ENCODE measurements at regions not wholly inside any gene's neighbourhood (a gene's known extent, or its start where the extent isn't known, plus 50 kb on each side); places are given as distances from the start of the nearest gene placed in this dataset.

GRCh38 chr11:90747057-90747456 is 524.2 kb upstream of the CHORDC1 start:
- Histone ChIP-seq H3K4me2 (ENCODE audit: low read depth, low read length) (no peak overlapping the region), H3K4me3 (ENCODE audit: insufficient read depth, low read depth, low read length) (no peak overlapping the region), H2AK9ac (replicated peaks; ENCODE audit: low read depth, low read length, poor library complexity) (no peak overlapping the region), H4K8ac (ENCODE audit: low read depth in 2 of 2, low read length in 2 of 2) (no peak overlapping the region), H3K36me3 (ENCODE audit: control insufficient read depth, insufficient read depth, low read length) (no peaks in the 10 kb centered on the region), H2BK15ac (ENCODE audit: low read depth, low read length) (no peak overlapping the region), H3K23ac (ENCODE audit: low read depth, low read length) (no peak overlapping the region), H2BK5ac (ENCODE audit: low read depth, low read length, poor library complexity, severe bottlenecking) (no peak overlapping the region), H3K27me3 (ENCODE audit: control insufficient read depth, insufficient read depth, low read length) (no peaks in the 10 kb centered on the region), H4K20me1 (ENCODE audit: insufficient read depth, low read length) (no peaks in the 10 kb centered on the region), H2AK5ac (ENCODE audit: low read depth, low read length) (no peak overlapping the region), H3K79me1 (ENCODE audit: low read depth in 1 of 2, low read length in 2 of 2) (no peaks in the 10 kb centered on the region), H2BK120ac (ENCODE audit: low read depth, low read length) (no peak overlapping the region), H4K5ac (ENCODE audit: low read depth, low read length) (no peak overlapping the region), H3K18ac (ENCODE audit: low read depth, low read length) (no peak overlapping the region), H3K4ac (ENCODE audit: low read depth, low read length) (no peak overlapping the region), H3K56ac (ENCODE audit: extremely low read depth, insufficient read depth, low read length) (no peak overlapping the region), H3K9me3 (ENCODE audit: control insufficient read depth, insufficient read depth, low read length) (peaks cover 8% of the 10 kb centered on the region), H3K9ac (ENCODE audit: low read depth, low read length) (no peak overlapping the region), H3K27ac (ENCODE audit: insufficient read depth, low read length) (no peak overlapping the region), H2AFZ (replicated peaks; ENCODE audit: low read length, poor library complexity) (no peak overlapping the region), H4K91ac (ENCODE audit: insufficient read depth, low read depth, low read length) (no peak overlapping the region), H3K4me1 (ENCODE audit: control insufficient read depth, insufficient read depth, low read length) (no peaks in the 10 kb centered on the region), H2BK20ac (ENCODE audit: low read depth, low read length) (no peak overlapping the region), H3K14ac (replicated peaks; ENCODE audit: low read depth, low read length) (no peak overlapping the region), H3K9me1 (ENCODE audit: insufficient read depth, low read length) (no peaks in the 10 kb centered on the region)
- no TSS peak for BruUV-seq (replicated peaks)
- TF ChIP-seq CTCF (conservative IDR thresholded peaks at IDR 0.05; ENCODE audit: low read depth, low read length) (no peak), CEBPB (IDR thresholded peaks at IDR 0.05; ENCODE audit: low read depth, low read length) (peak; percentile 55)
- intact Hi-C loops (cut with micrococcal nuclease) = no loop called here
- CTCF ChIA-PET = no interaction called here
- in situ Hi-C loops (cut with MboI; ENCODE audit: low sequenced_read_pairs) = no loop called here
- ATAC-seq (ENCODE audit: low read depth) = no peak
- POLR2A ChIA-PET (ENCODE audit: unreplicated experiment) = no interaction called here
- no CpG with 5 or more reads among the region's 2 CpGs for WGBS, 2 experiments (ENCODE audit: extremely low coverage in 2 of 2, insufficient read length in 1 of 2)
- dilution Hi-C loops (cut with HindIII; ENCODE audit: low sequenced_read_pairs, unreplicated experiment) = no loop called here
- DNase-seq = no peak

Data from IMR-90 (cell line).